ENCODE measurements at regions not wholly inside any gene's neighbourhood (a gene's known extent, or its start where the extent isn't known, plus 50 kb on each side); places are given as distances from the start of the nearest gene placed in this dataset.

GRCh38 chr18:44128365-44128764 lies 552.3 kb upstream of the SETBP1 start:
- intact Hi-C loops (cut with DNase I): loop anchor here in 1 of 2 donors (10.0 kb wide), 1 partner anchor 196 kb away; no protein-coding TSS in a partner anchor
- ATAC-seq (no peak), DNase-seq (no peak)

DNA sequence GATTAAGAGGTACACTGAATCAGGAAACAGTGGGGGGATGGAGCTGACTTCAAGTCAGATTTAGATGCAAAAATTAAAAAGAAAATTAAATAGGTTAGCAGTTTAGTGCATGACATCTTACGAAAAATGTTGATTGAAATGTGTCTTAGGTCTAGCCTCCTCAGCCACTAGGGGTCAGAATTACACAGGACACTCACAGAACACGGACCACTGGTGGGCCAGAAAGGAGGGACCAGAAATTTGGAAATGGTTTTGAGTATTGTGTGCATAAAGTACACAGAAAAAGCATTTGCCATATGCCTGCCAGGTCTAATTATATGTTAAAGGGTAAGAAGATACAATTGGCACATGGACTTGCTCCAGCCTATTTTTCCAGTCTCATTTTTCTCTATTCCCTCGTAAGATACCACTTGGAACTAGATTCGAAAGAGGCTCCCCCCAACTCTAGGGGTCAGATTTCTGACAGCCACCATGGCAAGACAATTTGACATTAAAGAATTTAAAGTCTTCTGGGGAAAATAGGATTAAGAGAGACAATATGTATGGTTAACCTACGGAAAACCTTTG lies 550.2 kb upstream of the SETBP1 start:
- DNase-seq (peak; percentile 23), ATAC-seq (peak in 1 of 2 donors; percentile 57)
- intact Hi-C loops (cut with DNase I): loop anchor here in 1 of 2 donors (5.0 to 10.0 kb wide), 2 partner anchors 197 to 764 kb away; no protein-coding TSS in a partner anchor

GRCh38 chr18:44133483-44133882 lies 547.2 kb upstream of the SETBP1 start:
- no peak for DNase-seq
- intact Hi-C loops (cut with DNase I): loop anchor here in 1 of 2 donors (5.0 to 10.0 kb wide), 2 partner anchors 194 to 761 kb away; no protein-coding TSS in a partner anchor
- ATAC-seq: no peak

DNA sequence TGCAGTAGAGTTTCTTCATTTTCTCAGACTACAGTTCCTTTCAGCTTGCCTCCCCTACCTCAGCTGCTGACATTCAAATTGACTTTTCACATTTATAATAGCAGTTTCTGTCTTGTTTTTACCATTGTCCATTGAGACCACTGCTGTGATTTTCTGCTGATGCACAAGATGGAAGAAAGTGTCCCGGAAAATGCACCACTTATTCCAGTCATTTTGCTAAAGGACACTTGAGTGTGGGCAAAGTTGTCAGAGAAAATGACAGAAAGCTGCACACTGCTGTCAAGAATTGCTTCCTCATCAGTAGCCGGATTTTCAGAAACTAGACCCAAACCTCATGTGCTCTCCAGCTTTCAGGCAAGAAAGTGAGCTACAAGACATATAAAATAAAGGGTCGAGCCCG lies 546.2 kb upstream of the SETBP1 start:
- ATAC-seq (no peak), DNase-seq (no peak)
- intact Hi-C loops (cut with DNase I): loop anchor here in 1 of 2 donors (5.0 to 10.0 kb wide), 2 partner anchors 193 to 760 kb away; no protein-coding TSS in a partner anchor

DNA sequence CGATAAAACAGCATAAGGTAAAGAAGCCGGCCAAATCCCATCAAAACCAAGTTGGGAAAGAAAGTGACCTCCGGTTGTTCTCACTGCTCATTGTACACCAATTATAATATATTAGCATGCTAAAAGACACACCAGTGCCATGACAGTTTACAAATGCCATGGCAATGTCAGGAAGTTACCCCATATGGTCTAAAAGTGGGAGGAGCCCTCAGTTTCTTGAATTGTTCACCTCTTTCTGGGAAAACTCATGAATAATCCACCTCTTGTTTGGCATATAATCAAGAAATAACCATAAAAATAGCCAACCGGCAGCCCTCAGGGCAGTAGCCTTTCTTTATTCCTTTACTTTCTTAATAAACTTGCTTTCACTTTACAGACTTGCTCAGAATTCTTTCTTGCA lies 544.9 kb upstream of the SETBP1 start:
- no peak for DNase-seq
- ATAC-seq: no peak
- intact Hi-C loops (cut with DNase I): loop anchor here in 1 of 2 donors (10.0 kb wide), 1 partner anchor 759 kb away; no protein-coding TSS in a partner anchor

DNA sequence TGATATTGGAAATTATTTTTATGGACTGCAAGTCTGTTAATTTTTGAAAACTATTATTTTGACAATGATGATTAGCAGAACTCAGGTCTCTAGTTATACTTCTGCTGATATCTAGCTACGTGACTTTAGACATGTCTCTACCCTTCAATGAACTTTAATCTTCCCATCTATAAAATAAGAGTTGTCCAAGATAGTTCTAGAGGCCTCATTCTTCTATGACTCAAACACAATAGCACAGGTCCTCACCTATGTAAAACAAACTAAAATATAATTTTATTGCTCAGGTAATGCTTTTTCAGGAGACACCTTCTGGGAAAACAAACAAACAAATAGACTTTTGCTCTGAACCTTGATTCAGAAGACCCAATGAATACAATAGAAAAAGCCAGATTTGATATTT lies 544.4 kb upstream of the SETBP1 start:
- ATAC-seq: no peak
- intact Hi-C loops (cut with DNase I): loop anchor here in 1 of 2 donors (10.0 kb wide), 1 partner anchor 758 kb away; no protein-coding TSS in a partner anchor

GRCh38 chr18:44143072-44143471 lies 537.6 kb upstream of the SETBP1 start:
- no peak for ATAC-seq
- intact Hi-C loops (cut with DNase I): no loop called here
- DNase-seq: no peak

More for the DNA sequence above, 544.4 kb upstream of the SETBP1 start:
- DNase-seq: no peak

DNA sequence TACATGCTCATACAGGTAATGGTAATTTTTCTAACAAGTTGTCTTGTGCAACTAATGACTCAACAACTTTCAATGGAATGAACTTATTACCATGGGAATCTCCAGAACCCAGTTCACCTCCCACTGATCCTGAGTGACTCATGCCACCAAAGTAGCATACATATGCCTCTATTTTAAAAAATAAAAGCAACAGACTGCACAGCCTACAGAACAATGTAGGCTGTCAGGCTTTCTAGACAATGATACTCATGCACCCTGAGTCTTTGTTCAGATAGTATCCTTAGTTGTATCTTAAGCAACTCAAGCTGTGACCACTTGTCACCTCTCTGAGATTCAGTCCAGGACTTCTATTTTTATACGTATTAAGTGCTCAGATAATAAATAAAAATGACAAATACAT lies 531.0 kb upstream of the SETBP1 start:
- no peak for DNase-seq
- peak in 1 of 2 donors; percentile 89 for ATAC-seq
- intact Hi-C loops (cut with DNase I): no loop called here

- ATAC-seq (no peak), DNase-seq (no peak)
- intact Hi-C loops (cut with DNase I): no loop called here
Observed at GRCh38 chr18:44153981-44154380, 526.7 kb upstream of the SETBP1 start.

DNA sequence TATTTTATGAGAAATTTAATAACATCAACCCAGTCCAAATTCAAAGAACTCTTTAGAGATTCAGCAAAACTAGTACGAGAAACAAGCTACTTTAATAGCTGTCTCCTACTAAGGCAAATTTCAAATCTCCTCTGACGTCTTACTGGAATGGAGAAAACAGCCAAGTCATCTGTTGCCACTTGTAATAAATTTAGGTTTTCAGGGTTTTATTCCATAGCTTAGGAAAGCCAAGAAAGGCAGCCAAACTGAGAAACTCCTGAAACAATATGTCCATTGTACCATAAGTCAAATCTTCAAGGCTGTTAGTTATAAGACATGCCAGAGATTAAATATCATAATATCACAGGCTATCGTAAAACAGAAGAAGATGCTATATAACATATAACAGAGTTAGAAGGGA lies 524.6 kb upstream of the SETBP1 start:
- DNase-seq: no peak
- intact Hi-C loops (cut with DNase I): no loop called here
- ATAC-seq: no peak

DNA sequence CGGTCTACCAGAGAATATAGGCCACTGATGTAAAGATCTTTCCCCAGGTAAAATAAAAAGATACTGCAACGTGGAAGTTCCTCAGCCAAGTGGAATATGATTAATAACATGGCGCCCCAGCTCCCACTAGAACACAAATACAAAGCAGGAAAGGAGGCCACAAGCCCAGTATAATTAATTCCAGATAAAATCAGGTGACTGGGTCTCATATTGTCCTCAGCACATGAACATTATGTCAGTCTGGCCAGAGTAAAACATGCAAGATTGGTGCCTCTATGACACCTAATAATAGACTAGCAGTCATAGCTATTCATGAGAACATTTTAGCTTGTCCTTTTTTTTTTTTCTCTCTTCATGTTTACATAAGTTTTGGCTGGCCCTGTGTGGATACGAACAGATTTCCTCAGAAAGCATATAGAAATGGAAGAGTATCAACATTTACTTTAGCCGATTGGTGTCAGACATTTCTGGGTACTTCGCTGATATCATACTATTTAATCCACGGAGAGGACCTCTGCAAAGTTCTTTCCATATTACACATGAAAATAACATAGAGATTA lies 523.8 kb upstream of the SETBP1 start:
- intact Hi-C loops (cut with DNase I): no loop called here
- ATAC-seq (no peak), DNase-seq (no peak)

GRCh38 chr18:44170208-44170880 lies 510.3 kb upstream of the SETBP1 start:
- ATAC-seq (no peak), DNase-seq (no peak)
- intact Hi-C loops (cut with DNase I): no loop called here

GRCh38 chr18:44171301-44171700 lies 509.4 kb upstream of the SETBP1 start:
- ATAC-seq (no peak), DNase-seq (no peak)
- intact Hi-C loops (cut with DNase I): no loop called here

DNA sequence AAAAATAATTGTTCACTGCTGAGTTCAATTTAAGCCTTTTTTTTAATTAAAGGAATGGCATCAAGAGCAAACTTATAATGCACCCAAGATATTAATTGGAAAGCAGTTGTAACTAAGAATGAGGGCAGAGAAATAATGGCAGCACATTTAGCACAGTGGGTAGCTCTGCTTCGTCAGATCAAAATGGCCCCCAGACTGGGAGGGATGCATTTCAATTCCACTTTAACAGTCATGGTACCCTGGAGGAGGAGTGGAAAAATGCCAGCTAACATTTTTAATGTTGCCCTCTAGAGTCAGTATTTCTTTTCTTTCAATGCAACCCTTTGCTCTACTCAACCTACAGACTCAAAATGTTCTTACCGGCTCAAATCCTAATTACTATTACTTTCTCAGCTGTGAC lies 504.8 kb upstream of the SETBP1 start:
- ATAC-seq (no peak), DNase-seq (no peak)
- intact Hi-C loops (cut with DNase I): no loop called here

- intact Hi-C loops (cut with DNase I): no loop called here
- ATAC-seq: no peak
Observed at GRCh38 chr18:44178476-44178875, 502.2 kb upstream of the SETBP1 start.

GRCh38 chr18:44179693-44180092 lies 501.0 kb upstream of the SETBP1 start:
- no peak for DNase-seq
- intact Hi-C loops (cut with DNase I): no loop called here
- no peak for ATAC-seq

More at GRCh38 chr18:44178476-44178875, 502.2 kb upstream of the SETBP1 start:
- peak; percentile 21 for DNase-seq

DNA sequence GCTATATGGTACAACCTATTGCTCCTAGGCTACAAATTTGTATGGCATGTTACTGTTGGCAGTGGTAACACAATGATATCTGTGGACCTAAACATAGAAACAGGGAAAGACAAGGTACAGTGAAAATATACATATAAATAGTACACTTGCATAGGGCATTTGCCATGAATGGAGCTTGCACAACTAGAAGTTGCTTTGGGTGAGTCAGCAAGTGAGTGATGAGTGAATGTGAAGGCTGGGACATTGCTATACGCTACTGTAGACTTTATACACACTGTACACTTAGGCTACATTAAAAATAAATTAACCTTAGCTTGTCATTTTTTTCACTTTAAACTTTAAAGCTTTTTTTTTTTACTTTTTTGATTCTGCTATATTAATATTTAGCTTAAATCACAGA lies 500.0 kb upstream of the SETBP1 start:
- DNase-seq (no peak), ATAC-seq (no peak)
- intact Hi-C loops (cut with DNase I): no loop called here

DNA sequence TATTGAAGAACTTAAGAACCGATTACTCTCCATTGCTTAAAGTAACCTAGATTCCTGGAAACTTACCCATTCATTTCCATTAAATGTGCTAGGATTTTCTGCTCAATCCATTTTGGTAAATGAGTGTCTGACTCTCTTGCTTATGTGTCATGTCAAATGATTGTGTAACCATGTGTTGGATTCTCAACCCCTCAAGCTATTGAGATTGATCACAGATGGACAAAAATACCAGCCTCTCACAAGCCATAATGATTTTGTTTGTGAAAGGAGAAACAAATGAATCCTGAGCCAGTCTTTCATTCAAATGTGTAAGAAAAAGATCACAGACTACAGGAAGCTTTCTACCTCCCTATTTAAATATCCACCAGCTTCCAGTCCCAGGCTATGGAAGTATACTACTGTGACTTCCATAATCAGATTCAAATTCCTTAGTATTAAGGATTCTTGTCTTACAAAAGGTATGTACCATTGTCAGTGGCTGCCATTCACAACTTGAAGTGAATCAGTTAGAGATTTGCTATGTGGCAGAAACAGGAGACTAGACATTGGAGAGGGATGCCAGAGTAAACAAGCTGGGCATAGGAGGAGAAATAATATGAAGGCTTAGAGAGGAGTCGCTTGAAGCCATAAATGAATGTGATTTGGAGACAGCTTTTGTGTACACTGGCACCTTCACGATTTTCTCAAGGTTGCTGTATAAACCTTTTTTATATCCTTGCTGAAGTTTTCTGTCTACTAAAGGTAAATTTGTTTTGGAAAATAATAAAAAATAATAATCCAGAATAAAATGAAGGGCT lies 498.5 kb upstream of the SETBP1 start:
- ATAC-seq: no peak
- intact Hi-C loops (cut with DNase I): no loop called here
- no peak for DNase-seq

GRCh38 chr18:44186001-44186400 lies 494.7 kb upstream of the SETBP1 start:
- ATAC-seq (no peak), DNase-seq (no peak)
- intact Hi-C loops (cut with DNase I): no loop called here

DNA sequence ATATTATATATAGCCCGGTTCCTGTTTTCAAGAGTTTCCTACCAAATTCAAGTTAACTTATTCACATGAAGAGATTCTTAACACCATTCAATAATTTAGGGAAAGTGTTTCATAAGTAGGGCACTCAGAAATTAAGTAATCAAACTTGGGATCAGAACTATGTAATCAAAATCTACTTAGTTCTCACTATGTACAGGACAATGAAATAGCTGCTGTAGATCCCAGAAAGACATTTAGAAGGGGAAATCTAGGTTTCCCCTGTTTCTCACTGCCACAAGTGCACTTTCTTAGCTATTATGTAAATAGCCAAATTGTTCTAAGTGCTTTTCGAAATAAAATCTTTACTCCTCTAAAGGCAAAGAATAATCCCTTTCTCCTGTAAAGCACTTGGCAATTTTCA lies 493.6 kb upstream of the SETBP1 start:
- ATAC-seq (no peak), DNase-seq (no peak)
- intact Hi-C loops (cut with DNase I): no loop called here
